ENCODE measurements at regions not wholly inside any gene's neighbourhood (a gene's known extent, or its start where the extent isn't known, plus 50 kb on each side); places are given as distances from the start of the nearest gene placed in this dataset.

- Histone ChIP-seq H3K27me3 (no peaks in the 10 kb centered on the region), H2AFZ (replicated peaks) (no peak overlapping the region), H3K4me2 (no peak overlapping the region), H3K79me2 (ENCODE audit: low read depth) (no peaks in the 10 kb centered on the region), H3K9me3 (ENCODE audit: low read depth) (no peaks in the 10 kb centered on the region), H3K4me1 (no peaks in the 10 kb centered on the region), H3K9ac (no peak overlapping the region), H3K27ac (no peak overlapping the region), H3F3A (ENCODE audit: low read depth) (no peaks in the 10 kb centered on the region), H3K36me3 (no peaks in the 10 kb centered on the region), H4K20me1 (ENCODE audit: low read depth) (no peaks in the 10 kb centered on the region), H3K4me3 (no peak overlapping the region)
- Mint-ChIP-seq H3K4me3 (no peak overlapping the region), H3K27ac (no peak overlapping the region), H3K36me3 (peaks cover 5% of the 10 kb centered on the region), H3K27me3 (ENCODE audit: insufficient read depth, low read depth) (no peaks in the 10 kb centered on the region), H3K9me3 (peaks cover 4% of the 10 kb centered on the region), H3K4me1 (no peaks in the 10 kb centered on the region)
- TF ChIP-seq EZH2 (IDR thresholded peaks at IDR 0.05) (no peak), EZH2phosphoT487 (IDR thresholded peaks at IDR 0.05) (no peak)
- TF ChIP-seq, protein P1, sequence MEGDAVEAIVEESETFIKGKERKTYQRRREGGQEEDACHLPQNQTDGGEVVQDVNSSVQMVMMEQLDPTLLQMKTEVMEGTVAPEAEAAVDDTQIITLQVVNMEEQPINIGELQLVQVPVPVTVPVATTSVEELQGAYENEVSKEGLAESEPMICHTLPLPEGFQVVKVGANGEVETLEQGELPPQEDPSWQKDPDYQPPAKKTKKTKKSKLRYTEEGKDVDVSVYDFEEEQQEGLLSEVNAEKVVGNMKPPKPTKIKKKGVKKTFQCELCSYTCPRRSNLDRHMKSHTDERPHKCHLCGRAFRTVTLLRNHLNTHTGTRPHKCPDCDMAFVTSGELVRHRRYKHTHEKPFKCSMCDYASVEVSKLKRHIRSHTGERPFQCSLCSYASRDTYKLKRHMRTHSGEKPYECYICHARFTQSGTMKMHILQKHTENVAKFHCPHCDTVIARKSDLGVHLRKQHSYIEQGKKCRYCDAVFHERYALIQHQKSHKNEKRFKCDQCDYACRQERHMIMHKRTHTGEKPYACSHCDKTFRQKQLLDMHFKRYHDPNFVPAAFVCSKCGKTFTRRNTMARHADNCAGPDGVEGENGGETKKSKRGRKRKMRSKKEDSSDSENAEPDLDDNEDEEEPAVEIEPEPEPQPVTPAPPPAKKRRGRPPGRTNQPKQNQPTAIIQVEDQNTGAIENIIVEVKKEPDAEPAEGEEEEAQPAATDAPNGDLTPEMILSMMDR (IDR thresholded peaks at IDR 0.05), result no peak
- DNase-seq (ENCODE audit: low spot score), result no peak
Observed at GRCh38 chr4:175882891-175883290, 70.8 kb upstream of the GPM6A start.

DNA sequence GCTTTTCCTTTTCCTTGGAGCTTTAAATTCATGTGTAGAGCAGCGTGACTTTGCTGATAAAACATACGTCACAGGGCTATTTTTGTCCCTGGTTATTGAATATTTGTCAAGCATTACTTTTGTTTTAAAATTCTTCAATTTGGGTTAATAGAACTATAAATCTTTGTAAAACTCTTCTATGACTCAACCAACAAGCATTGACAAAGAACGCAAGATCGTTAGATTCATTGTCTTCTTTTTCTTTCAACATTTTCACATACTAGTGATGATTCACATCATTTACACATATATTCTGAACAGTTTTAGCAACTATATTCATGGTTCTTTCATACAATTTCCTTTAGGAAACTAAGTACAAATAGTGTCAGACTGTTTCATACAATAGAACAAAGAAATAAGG lies 72.0 kb upstream of the GPM6A start:
- H3K4me3 ChIP-seq, result no peak overlapping the region
- no peaks in the 10 kb centered on the region for H3K79me2 ChIP-seq (ENCODE audit: low read depth)
- Mint-ChIP-seq H3K4me1 (no peaks in the 10 kb centered on the region), H3K36me3 (peaks cover 5% of the 10 kb centered on the region), H3K27me3 (ENCODE audit: insufficient read depth, low read depth) (no peaks in the 10 kb centered on the region), H3K27ac (no peak overlapping the region), H3K9me3 (peaks cover 4% of the 10 kb centered on the region), H3K4me3 (no peak overlapping the region)
- H2AFZ ChIP-seq (replicated peaks), result no peak overlapping the region
- H3F3A ChIP-seq (ENCODE audit: low read depth), result no peaks in the 10 kb centered on the region
- no peaks in the 10 kb centered on the region for H3K4me1 ChIP-seq
- H3K9ac ChIP-seq, result no peak overlapping the region
- H3K9me3 ChIP-seq (ENCODE audit: low read depth), result no peaks in the 10 kb centered on the region
- TF ChIP-seq EZH2phosphoT487 (IDR thresholded peaks at IDR 0.05) (no peak), EZH2 (IDR thresholded peaks at IDR 0.05) (no peak)
- TF ChIP-seq, protein P1 (IDR thresholded peaks at IDR 0.05), result no peak
- no peaks in the 10 kb centered on the region for H4K20me1 ChIP-seq (ENCODE audit: low read depth)
- DNase-seq (ENCODE audit: low spot score), result no peak
- no peaks in the 10 kb centered on the region for H3K36me3 ChIP-seq
- no peak overlapping the region for H3K4me2 ChIP-seq
- no peaks in the 10 kb centered on the region for H3K27me3 ChIP-seq
- no peak overlapping the region for H3K27ac ChIP-seq

DNA sequence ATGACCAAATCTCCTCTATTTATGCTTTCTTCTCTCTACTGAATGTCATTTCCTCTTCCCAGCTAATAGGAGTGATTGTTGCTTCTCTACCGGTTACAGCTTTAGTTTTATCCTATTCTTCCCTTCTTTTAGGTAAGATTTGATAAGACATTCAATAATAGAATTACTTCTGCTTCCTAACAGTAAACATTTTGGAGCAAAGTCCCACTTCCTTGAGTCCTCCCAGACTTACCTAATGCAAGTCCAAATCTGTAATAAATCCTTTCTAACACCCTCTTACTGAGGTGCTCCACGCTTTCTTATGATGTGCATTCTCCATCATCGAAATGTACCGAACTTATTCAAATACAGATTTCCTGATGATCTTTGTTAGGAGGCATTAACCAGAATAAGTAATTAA lies 79.2 kb upstream of the GPM6A start:
- H3K36me3 Mint-ChIP-seq, result no peaks in the 10 kb centered on the region
- no peak overlapping the region for H3K27ac ChIP-seq
- no peak for DNase-seq (ENCODE audit: low spot score)
- H3K27me3 Mint-ChIP-seq (ENCODE audit: insufficient read depth, low read depth), result no peaks in the 10 kb centered on the region
- no peak overlapping the region for H3K9ac ChIP-seq
- H3K27ac Mint-ChIP-seq, result no peak overlapping the region
- TF ChIP-seq, protein P1 (IDR thresholded peaks at IDR 0.05), result no peak
- TF ChIP-seq EZH2 (IDR thresholded peaks at IDR 0.05) (no peak), EZH2phosphoT487 (IDR thresholded peaks at IDR 0.05) (no peak)
- no peak overlapping the region for H3K4me3 ChIP-seq
- H3K4me2 ChIP-seq, result no peak overlapping the region
- H3K4me1 ChIP-seq, result no peaks in the 10 kb centered on the region
- H3K27me3 ChIP-seq, result no peaks in the 10 kb centered on the region
- H3K9me3 Mint-ChIP-seq, result peaks cover 2% of the 10 kb centered on the region
- no peaks in the 10 kb centered on the region for H3K36me3 ChIP-seq
- no peak overlapping the region for H2AFZ ChIP-seq (replicated peaks)
- H3F3A ChIP-seq (ENCODE audit: low read depth), result no peaks in the 10 kb centered on the region
- H3K4me3 Mint-ChIP-seq, result no peak overlapping the region
- H3K4me1 Mint-ChIP-seq, result no peaks in the 10 kb centered on the region
- no peaks in the 10 kb centered on the region for H3K9me3 ChIP-seq (ENCODE audit: low read depth)
- H3K79me2 ChIP-seq (ENCODE audit: low read depth), result no peaks in the 10 kb centered on the region
- H4K20me1 ChIP-seq (ENCODE audit: low read depth), result no peaks in the 10 kb centered on the region
